Endodermal cell (in vitro differentiated cells): ENCODE measurements at regions not wholly inside any gene's neighbourhood (a gene's known extent, or its start where the extent isn't known, plus 50 kb on each side); places are given as distances from the start of the nearest gene placed in this dataset.

Experiments used
- DNase-seq: peaks from one replicate; pipeline ENCODE4 v3.0.0-alpha.2; 2017
- H3K27ac ChIP-seq: 2 replicates; pipeline ENCODE4 v1.5.1; 2013; ENCODE audit warnings: mild to moderate bottlenecking, low read depth, low read length, moderate library complexity
- H3K27me3 ChIP-seq: 2 replicates; pipeline ENCODE4 v1.6.1; 2013; ENCODE audit warnings: mild to moderate bottlenecking, low read length, moderate library complexity; ENCODE audit not compliant: insufficient read depth, control insufficient read depth, poor library complexity, severe bottlenecking
- H3K36me3 ChIP-seq: 2 replicates; pipeline ENCODE4 v1.7.0; 2013; ENCODE audit warnings: mild to moderate bottlenecking, low read length, moderate library complexity; ENCODE audit not compliant: control insufficient read depth, insufficient read depth
- H3K4me1 ChIP-seq: one replicate; pipeline ENCODE4 v1.7.0; 2013; ENCODE audit warnings: low read length; ENCODE audit not compliant: control insufficient read depth, insufficient read depth
- H3K4me3 ChIP-seq: 2 replicates; pipeline ENCODE4 v1.5.1; 2013; ENCODE audit warnings: mild to moderate bottlenecking, low read length, moderate library complexity
- H3K9ac ChIP-seq: 2 replicates; pipeline ENCODE4 v1.6.1; 2013; ENCODE audit warnings: mild to moderate bottlenecking, low read length, moderate library complexity; ENCODE audit not compliant: poor library complexity, severe bottlenecking; ENCODE audit errors: extremely low read depth
- H3K9me3 ChIP-seq: 2 replicates; pipeline ENCODE4 v1.6.1; 2013; ENCODE audit warnings: mild to moderate bottlenecking, low read length, moderate library complexity; ENCODE audit not compliant: control insufficient read depth
- H3K27ac Mint-ChIP-seq: 2 replicates; pipeline ENCODE4 v1.8.0; 2020; ENCODE audit warnings: mixed read lengths
- H3K27me3 Mint-ChIP-seq: 2 replicates; pipeline ENCODE4 v1.8.0; 2021; ENCODE audit warnings: mild to moderate bottlenecking, mixed read lengths; ENCODE audit not compliant: insufficient read depth
- H3K36me3 Mint-ChIP-seq: 2 replicates; pipeline ENCODE4 v1.8.0; 2020; ENCODE audit warnings: low read depth, mixed read lengths
- H3K4me1 Mint-ChIP-seq: 2 replicates; pipeline ENCODE4 v1.8.0; 2020; ENCODE audit warnings: mixed read lengths
- H3K4me3 Mint-ChIP-seq: 2 replicates; pipeline ENCODE4 v1.8.0; 2020; ENCODE audit warnings: mild to moderate bottlenecking, moderate library complexity, mixed read lengths
- H3K9me3 Mint-ChIP-seq: 2 replicates; pipeline ENCODE4 v1.8.0; 2020; ENCODE audit warnings: mild to moderate bottlenecking, mixed read lengths
- WGBS, 2 experiments: methylation state at CpG; one replicate each; pipeline versions ENCODE4 v1.1.5 to v1.1.7; 2013; ENCODE audit warnings: missing lambda C conversion rate in 2 of 2, mixed read lengths in 1 of 2; ENCODE audit not compliant: insufficient coverage in 1 of 2, insufficient read length in 1 of 2; 5-methylcytosine and 5-hydroxymethylcytosine counted together
- TF ChIP-seq, protein P1 (sequence below): fragments of 200-600 bp; sonication (generic); conservative IDR thresholded peaks from 2 replicates; pipeline ENCODE4 v1.5.0; 2021; ENCODE audit warnings: antibody characterized with exemption, mild to moderate bottlenecking

GRCh38 chr1:104172243-104172681, 422.6 kb downstream of the AMY1C start:
- WGBS, 2 experiments = 91 to 98% methylated on average over 11 to 25 of the region's 25 CpGs
- Histone ChIP-seq H3K9me3 (no peaks in the 10 kb centered on the region), H3K27ac (no peak overlapping the region), H3K27me3 (no peaks in the 10 kb centered on the region), H3K36me3 (no peaks in the 10 kb centered on the region), H3K9ac (no peak overlapping the region), H3K4me3 (no peak overlapping the region), H3K4me1 (no peaks in the 10 kb centered on the region)
- no peaks in the 10 kb centered on the region for H3K27me3 Mint-ChIP-seq
- H3K9me3 Mint-ChIP-seq = peaks cover 20% of the 10 kb centered on the region
- H3K27ac Mint-ChIP-seq = no peak overlapping the region
- TF ChIP-seq, protein P1, sequence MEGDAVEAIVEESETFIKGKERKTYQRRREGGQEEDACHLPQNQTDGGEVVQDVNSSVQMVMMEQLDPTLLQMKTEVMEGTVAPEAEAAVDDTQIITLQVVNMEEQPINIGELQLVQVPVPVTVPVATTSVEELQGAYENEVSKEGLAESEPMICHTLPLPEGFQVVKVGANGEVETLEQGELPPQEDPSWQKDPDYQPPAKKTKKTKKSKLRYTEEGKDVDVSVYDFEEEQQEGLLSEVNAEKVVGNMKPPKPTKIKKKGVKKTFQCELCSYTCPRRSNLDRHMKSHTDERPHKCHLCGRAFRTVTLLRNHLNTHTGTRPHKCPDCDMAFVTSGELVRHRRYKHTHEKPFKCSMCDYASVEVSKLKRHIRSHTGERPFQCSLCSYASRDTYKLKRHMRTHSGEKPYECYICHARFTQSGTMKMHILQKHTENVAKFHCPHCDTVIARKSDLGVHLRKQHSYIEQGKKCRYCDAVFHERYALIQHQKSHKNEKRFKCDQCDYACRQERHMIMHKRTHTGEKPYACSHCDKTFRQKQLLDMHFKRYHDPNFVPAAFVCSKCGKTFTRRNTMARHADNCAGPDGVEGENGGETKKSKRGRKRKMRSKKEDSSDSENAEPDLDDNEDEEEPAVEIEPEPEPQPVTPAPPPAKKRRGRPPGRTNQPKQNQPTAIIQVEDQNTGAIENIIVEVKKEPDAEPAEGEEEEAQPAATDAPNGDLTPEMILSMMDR = no peak
- H3K36me3 Mint-ChIP-seq = peaks cover 2% of the 10 kb centered on the region
- H3K4me1 Mint-ChIP-seq = peaks cover 11% of the 10 kb centered on the region
- H3K4me3 Mint-ChIP-seq = no peak overlapping the region
- no peak for DNase-seq

- H3K36me3 Mint-ChIP-seq = peaks cover 2% of the 10 kb centered on the region
- H3K36me3 ChIP-seq = no peaks in the 10 kb centered on the region
- H3K27me3 Mint-ChIP-seq = no peaks in the 10 kb centered on the region
- no peak overlapping the region for H3K4me3 ChIP-seq
- H3K27ac Mint-ChIP-seq = no peak overlapping the region
- peaks cover 6% of the 10 kb centered on the region for H3K9me3 Mint-ChIP-seq
- no peak overlapping the region for H3K4me3 Mint-ChIP-seq
- no peak overlapping the region for H3K9ac ChIP-seq
- no peak overlapping the region for H3K27ac ChIP-seq
- TF ChIP-seq, protein P1 = no peak
- WGBS, 2 experiments = 31 to 48% methylated on average over 2 to 3 of the region's 3 CpGs
- DNase-seq = peak; percentile 56
- H3K4me1 Mint-ChIP-seq = peaks cover 13% of the 10 kb centered on the region
- H3K4me1 ChIP-seq = no peaks in the 10 kb centered on the region
- no peaks in the 10 kb centered on the region for H3K9me3 ChIP-seq
- no peaks in the 10 kb centered on the region for H3K27me3 ChIP-seq
Measured at GRCh38 chr1:104182251-104182650, 432.6 kb downstream of the AMY1C start.

GRCh38 chr1:104189207-104189606, 439.5 kb downstream of the AMY1C start:
- no peaks in the 10 kb centered on the region for H3K27me3 ChIP-seq
- Mint-ChIP-seq H3K27me3 (no peaks in the 10 kb centered on the region), H3K4me1 (peaks cover 3% of the 10 kb centered on the region), H3K4me3 (no peak overlapping the region), H3K36me3 (peaks cover 2% of the 10 kb centered on the region), H3K27ac (no peak overlapping the region), H3K9me3 (peaks cover 3% of the 10 kb centered on the region)
- H3K4me1 ChIP-seq = no peaks in the 10 kb centered on the region
- WGBS, 2 experiments = 94% methylated on average over 1 of the region's 1 CpG; no CpG with 5 or more reads in 1 of the 2 experiments
- peaks cover 9% of the 10 kb centered on the region for H3K9me3 ChIP-seq
- no peak overlapping the region for H3K4me3 ChIP-seq
- H3K9ac ChIP-seq = no peak overlapping the region
- TF ChIP-seq, protein P1 = no peak
- H3K27ac ChIP-seq = no peak overlapping the region
- no peak for DNase-seq
- H3K36me3 ChIP-seq = no peaks in the 10 kb centered on the region
